CD4-positive, alpha-beta T cell (primary cell): ENCODE measurements at regions not wholly inside any gene's neighbourhood (a gene's known extent, or its start where the extent isn't known, plus 50 kb on each side); places are given as distances from the start of the nearest gene placed in this dataset.
"Not testable (repeated sequence)": the region's sequence is repeated elsewhere in the genome, so short reads cannot be mapped to it uniquely, and the experiment has no call there.

Experiments
- ATAC-seq: fragments of 200-7000 bp; cut with Tn5 transposase; one replicate; pipeline ENCODE4 v1.10.0; 2022; ENCODE audit warnings: mild to moderate bottlenecking; ENCODE audit not compliant: poor library complexity
- CTCF ChIA-PET: fragments of 350-600 bp; sonication (Branson Sonifier 250); formaldehyde crosslinking; loops from one replicate; lab custom pipeline; 2021; ENCODE audit warnings: antibody characterized with exemption, inconsistent platforms; lab: Charles Lee
- POLR2A ChIA-PET: fragments of 350-600 bp; sonication (Branson Sonifier 250); formaldehyde crosslinking; loops from one replicate; lab custom pipeline; 2021; ENCODE audit warnings: antibody characterized with exemption, inconsistent platforms; lab: Charles Lee
- DNase-seq, 14 experiments: peaks; one replicate each; pipeline ENCODE4 v3.0.0-alpha.2; 2013 to 2020; ENCODE audit warnings: mixed read lengths in 2 of 14
- H3K27ac ChIP-seq, 2 donors: one replicate each; pipeline versions ENCODE4 v1.5.1 to v1.7.0; 2013; ENCODE audit warnings: low read length in 2 of 2, low read depth in 1 of 2, mild to moderate bottlenecking in 1 of 2
- H3K27me3 ChIP-seq, 2 experiments: 1 replicate in 1 of 2; 2 replicates in 1 of 2; pipeline versions ENCODE4 v1.6.1 to v1.7.0; 2013; ENCODE audit warnings: low read length in 2 of 2, control low read depth in 1 of 2, mild to moderate bottlenecking in 1 of 2, moderate library complexity in 1 of 2; ENCODE audit not compliant: insufficient read depth in 2 of 2, control insufficient read depth in 1 of 2
- H3K36me3 ChIP-seq: one replicate; pipeline ENCODE4 v1.6.1; 2013; ENCODE audit warnings: low read length, control low read depth; ENCODE audit not compliant: insufficient read depth
- H3K4me1 ChIP-seq: one replicate; pipeline ENCODE4 v1.6.1; 2013; ENCODE audit warnings: low read length, control low read depth; ENCODE audit not compliant: insufficient read depth
- H3K4me3 ChIP-seq: one replicate; pipeline ENCODE4 v1.5.1; 2013; ENCODE audit warnings: mild to moderate bottlenecking, low read length, moderate library complexity
- H3K9me3 ChIP-seq, 2 experiments: 1 replicate in 1 of 2; 2 replicates in 1 of 2; pipeline versions ENCODE4 v1.6.1 to v1.7.0; 2013; ENCODE audit warnings: low read length in 2 of 2, mild to moderate bottlenecking in 2 of 2, control low read depth in 1 of 2, moderate library complexity in 1 of 2; ENCODE audit not compliant: control insufficient read depth in 1 of 2, insufficient read depth in 1 of 2
- H3K27ac Mint-ChIP-seq: one replicate; pipeline ENCODE4 v1.8.0; 2020; ENCODE audit warnings: mixed read lengths
- H3K27me3 Mint-ChIP-seq: one replicate; pipeline ENCODE4 v1.8.0; 2021; ENCODE audit warnings: mixed read lengths
- H3K36me3 Mint-ChIP-seq: one replicate; pipeline ENCODE4 v1.8.0; 2021; ENCODE audit warnings: low read depth, mixed read lengths
- H3K4me1 Mint-ChIP-seq: one replicate; pipeline ENCODE4 v1.8.0; 2021; ENCODE audit warnings: low read depth, mixed read lengths
- H3K4me3 Mint-ChIP-seq: one replicate; pipeline ENCODE4 v1.8.0; 2020; ENCODE audit warnings: mild to moderate bottlenecking, mixed read lengths
- H3K9me3 Mint-ChIP-seq: one replicate; pipeline ENCODE4 v1.8.0; 2020; ENCODE audit warnings: mixed read lengths
- intact Hi-C, 2 experiments: fragments of 100-400 bp; cut with DNase I in 1 of 2; cut with micrococcal nuclease in 1 of 2; formaldehyde crosslinking; loops; one replicate each; pipeline versions ENCODE4 v1.15.1 to v1.9.0; 2023 to 2025; cut with DNase I, micrococcal nuclease
- TF ChIP-seq, protein P1 (sequence below): fragments of 200-600 bp; IDR thresholded peaks from one replicate; pipeline ENCODE4 v1.8.0; 2022; ENCODE audit warnings: antibody characterized with exemption, mild to moderate bottlenecking

DNA sequence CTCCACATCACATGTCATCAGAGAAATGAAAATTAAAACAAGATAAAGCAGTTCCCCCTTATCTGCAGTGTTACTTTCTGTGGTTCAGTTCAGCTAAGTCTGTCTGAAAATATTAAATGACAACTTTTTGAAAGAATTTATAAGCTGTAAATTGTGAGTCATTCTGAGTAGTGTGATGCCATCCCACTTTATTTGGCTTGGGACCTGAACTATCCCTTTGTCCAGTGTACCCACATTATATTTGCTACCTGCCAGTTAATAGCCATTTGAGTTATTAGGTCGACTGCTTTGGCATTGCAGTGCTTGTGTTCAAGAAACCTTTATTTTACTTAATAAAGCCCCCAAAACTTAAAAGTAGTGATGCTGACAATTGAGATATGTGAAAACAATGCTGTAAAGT, 804.2 kb downstream of the ANKRD7 start:
- H3K4me3 Mint-ChIP-seq, result no peak overlapping the region
- POLR2A ChIA-PET, result no interaction called here
- no peaks in the 10 kb centered on the region for H3K36me3 Mint-ChIP-seq
- H3K4me1 Mint-ChIP-seq, result no peaks in the 10 kb centered on the region
- no peaks in the 10 kb centered on the region for H3K4me1 ChIP-seq
- DNase-seq (no peak), ATAC-seq (no peak)
- H3K4me3 ChIP-seq, result no peak overlapping the region
- H3K27ac ChIP-seq, result no peak overlapping the region
- intact Hi-C loops, result no loop called here
- H3K9me3 ChIP-seq, result no peaks in the 10 kb centered on the region
- H3K9me3 Mint-ChIP-seq, result peaks cover 11% of the 10 kb centered on the region
- TF ChIP-seq, protein P1, sequence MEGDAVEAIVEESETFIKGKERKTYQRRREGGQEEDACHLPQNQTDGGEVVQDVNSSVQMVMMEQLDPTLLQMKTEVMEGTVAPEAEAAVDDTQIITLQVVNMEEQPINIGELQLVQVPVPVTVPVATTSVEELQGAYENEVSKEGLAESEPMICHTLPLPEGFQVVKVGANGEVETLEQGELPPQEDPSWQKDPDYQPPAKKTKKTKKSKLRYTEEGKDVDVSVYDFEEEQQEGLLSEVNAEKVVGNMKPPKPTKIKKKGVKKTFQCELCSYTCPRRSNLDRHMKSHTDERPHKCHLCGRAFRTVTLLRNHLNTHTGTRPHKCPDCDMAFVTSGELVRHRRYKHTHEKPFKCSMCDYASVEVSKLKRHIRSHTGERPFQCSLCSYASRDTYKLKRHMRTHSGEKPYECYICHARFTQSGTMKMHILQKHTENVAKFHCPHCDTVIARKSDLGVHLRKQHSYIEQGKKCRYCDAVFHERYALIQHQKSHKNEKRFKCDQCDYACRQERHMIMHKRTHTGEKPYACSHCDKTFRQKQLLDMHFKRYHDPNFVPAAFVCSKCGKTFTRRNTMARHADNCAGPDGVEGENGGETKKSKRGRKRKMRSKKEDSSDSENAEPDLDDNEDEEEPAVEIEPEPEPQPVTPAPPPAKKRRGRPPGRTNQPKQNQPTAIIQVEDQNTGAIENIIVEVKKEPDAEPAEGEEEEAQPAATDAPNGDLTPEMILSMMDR, result no peak
- CTCF ChIA-PET, result no interaction called here
- no peaks in the 10 kb centered on the region for H3K27me3 Mint-ChIP-seq
- no peaks in the 10 kb centered on the region for H3K36me3 ChIP-seq
- H3K27ac Mint-ChIP-seq, result no peak overlapping the region
- no peaks in the 10 kb centered on the region for H3K27me3 ChIP-seq

DNA sequence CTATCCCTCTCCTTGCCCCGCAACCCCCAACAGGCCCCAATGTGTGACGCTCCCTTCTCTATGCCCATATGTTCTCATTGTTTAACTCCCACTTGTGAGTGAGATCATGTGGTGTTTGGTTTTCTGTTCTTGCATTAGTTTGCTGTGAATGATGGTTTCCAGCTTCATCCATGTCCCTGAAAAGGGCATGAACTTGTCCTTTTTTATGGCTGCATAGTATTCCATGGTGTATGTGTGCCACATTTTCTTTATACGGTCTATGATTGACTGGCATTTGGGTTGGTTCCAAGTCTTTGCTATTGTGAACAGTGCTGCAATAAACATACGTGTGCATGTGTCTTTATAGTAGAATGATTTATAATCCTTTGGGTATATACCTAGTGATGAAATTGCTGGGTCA, 807.6 kb downstream of the ANKRD7 start:
- H3K27ac ChIP-seq, intact Hi-C loops, H3K4me1 Mint-ChIP-seq, ATAC-seq, H3K4me1 ChIP-seq, H3K4me3 Mint-ChIP-seq, POLR2A ChIA-PET, H3K9me3 ChIP-seq, H3K27me3 Mint-ChIP-seq, H3K36me3 Mint-ChIP-seq, H3K4me3 ChIP-seq, H3K36me3 ChIP-seq, H3K27ac Mint-ChIP-seq, DNase-seq, H3K27me3 ChIP-seq, CTCF ChIA-PET: not testable (repeated sequence)
- peaks cover 11% of the 10 kb centered on the region for H3K9me3 Mint-ChIP-seq

DNA sequence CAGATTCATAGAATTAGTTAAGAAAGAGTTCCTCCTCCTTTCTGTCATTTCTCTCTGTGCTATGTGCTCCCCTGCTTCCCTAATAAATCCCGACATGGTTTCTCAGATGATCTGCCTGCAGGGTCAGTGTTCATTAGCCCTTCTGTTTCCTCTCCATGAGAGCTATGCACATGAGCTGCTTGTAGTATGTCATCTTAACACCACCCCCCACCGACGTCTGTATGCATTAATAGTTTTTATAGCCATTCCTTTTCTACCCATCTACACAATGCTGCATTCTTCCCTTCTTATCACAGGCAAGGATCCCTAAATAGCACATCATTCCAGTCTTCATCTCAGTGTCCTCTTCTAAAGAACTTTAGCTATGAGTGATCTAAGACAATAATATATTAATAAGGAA, 809.1 kb downstream of the ANKRD7 start:
- H3K27ac Mint-ChIP-seq, result no peak overlapping the region
- no peaks in the 10 kb centered on the region for H3K4me1 ChIP-seq
- H3K36me3 ChIP-seq, result no peaks in the 10 kb centered on the region
- H3K4me3 ChIP-seq, result no peak overlapping the region
- ChIA-PET CTCF (no interaction called here), POLR2A (no interaction called here)
- H3K9me3 Mint-ChIP-seq, result peaks cover 11% of the 10 kb centered on the region
- no peak overlapping the region for H3K27ac ChIP-seq
- intact Hi-C loops, result no loop called here
- H3K4me3 Mint-ChIP-seq, result no peak overlapping the region
- peaks cover 0 to 9% of the 10 kb centered on the region in 2 experiments for H3K9me3 ChIP-seq
- ATAC-seq (no peak), DNase-seq (no peak)
- no peaks in the 10 kb centered on the region for H3K4me1 Mint-ChIP-seq
- no peaks in the 10 kb centered on the region for H3K27me3 ChIP-seq
- no peaks in the 10 kb centered on the region for H3K27me3 Mint-ChIP-seq
- TF ChIP-seq, protein P1, result no peak
- H3K36me3 Mint-ChIP-seq, result no peaks in the 10 kb centered on the region

DNA sequence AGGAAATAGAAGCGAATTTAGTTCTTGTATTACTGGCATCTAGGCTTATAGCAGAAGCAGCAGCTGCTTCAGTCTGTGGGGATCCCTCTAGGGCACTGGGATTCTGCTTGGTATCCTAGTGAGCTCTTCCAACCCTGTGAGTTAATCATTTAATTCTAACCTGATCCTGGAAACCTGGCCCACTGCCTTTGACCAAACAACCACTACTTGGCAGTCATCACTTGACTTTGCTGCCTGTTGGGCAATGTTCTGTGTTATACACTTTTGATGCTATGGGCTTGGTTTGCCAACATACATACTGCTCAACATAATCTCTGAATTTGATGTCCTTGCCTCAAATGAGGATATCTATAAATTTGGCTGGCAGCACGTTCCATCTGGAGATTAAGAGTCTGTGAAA, 813.4 kb downstream of the ANKRD7 start:
- H3K9me3 ChIP-seq, result peaks cover 0 to 9% of the 10 kb centered on the region in 2 experiments
- intact Hi-C loops, result no loop called here
- H3K4me1 Mint-ChIP-seq, result no peaks in the 10 kb centered on the region
- no peak for ATAC-seq
- no peaks in the 10 kb centered on the region for H3K36me3 Mint-ChIP-seq
- no peak overlapping the region for H3K27ac Mint-ChIP-seq
- ChIA-PET POLR2A (no interaction called here), CTCF (no interaction called here)
- no peaks in the 10 kb centered on the region for H3K27me3 ChIP-seq
- H3K4me3 ChIP-seq, result no peak overlapping the region
- no peaks in the 10 kb centered on the region for H3K36me3 ChIP-seq
- no peak for DNase-seq
- H3K27me3 Mint-ChIP-seq, result no peaks in the 10 kb centered on the region
- H3K4me1 ChIP-seq, result no peaks in the 10 kb centered on the region
- no peak overlapping the region for H3K27ac ChIP-seq
- peaks cover 20% of the 10 kb centered on the region for H3K9me3 Mint-ChIP-seq
- no peak overlapping the region for H3K4me3 Mint-ChIP-seq
- TF ChIP-seq, protein P1, result no peak
